Endothelial cell of umbilical vein (primary cell): ENCODE measurements at regions not wholly inside any gene's neighbourhood (a gene's known extent, or its start where the extent isn't known, plus 50 kb on each side); places are given as distances from the start of the nearest gene placed in this dataset.

ENCODE experiments used
- BruUV-seq: library from RNA; stranded (reverse); fragments of 400-500 nt; replicated peaks from 2 replicates; lab custom pipeline; 2021; lab: Mats Ljungman, UMichigan
- CTCF ChIA-PET: fragments of 300-600, 350-600 bp; sonication (Branson Sonifier 250); formaldehyde crosslinking; loops from one replicate; lab custom pipeline; 2021; ENCODE audit warnings: antibody characterized with exemption, inconsistent platforms; lab: Charles Lee
- POLR2A ChIA-PET: fragments of 300-600, 350-600 bp; sonication (Branson Sonifier 250); formaldehyde crosslinking; loops from one replicate; lab custom pipeline; 2021; ENCODE audit warnings: antibody characterized with exemption, inconsistent platforms; lab: Charles Lee
- DNase-seq: peaks from one replicate; pipeline ENCODE4 v3.0.0-alpha.2; 2011; ENCODE audit warnings: low read depth, low spot score
- FAIRE-seq: peaks from 2 replicates; lab custom pipeline; 2011; peaks lifted over from hg19 to GRCh38; lab: Jason Lieb, UNC
- H2AFZ ChIP-seq: 2 replicates; pipeline ENCODE4 v1.6.0; 2012; ENCODE audit warnings: low read depth, low read length, control low read depth, inconsistent platforms
- H3K27ac ChIP-seq: 2 replicates; pipeline ENCODE4 v1.5.1; 2011; ENCODE audit warnings: low read depth, mild to moderate bottlenecking, control low read depth, low read length, moderate library complexity; ENCODE audit not compliant: insufficient read depth
- H3K27me3 ChIP-seq, 2 experiments: 2 replicates each; pipeline versions ENCODE4 v1.6.0 to v1.6.1; 2011; ENCODE audit warnings: low read length in 2 of 2, mixed read lengths in 1 of 2; ENCODE audit not compliant: control insufficient read depth in 2 of 2, insufficient read depth in 2 of 2
- H3K36me3 ChIP-seq, 2 experiments: 2 replicates in 1 of 2; 3 replicates in 1 of 2; pipeline ENCODE4 v1.5.1; 2011; ENCODE audit warnings: low read length in 2 of 2, mild to moderate bottlenecking in 1 of 2, moderate library complexity in 1 of 2; ENCODE audit not compliant: control insufficient read depth in 2 of 2, insufficient read depth in 2 of 2; ENCODE audit errors: extremely low read depth in 1 of 2
- H3K4me1 ChIP-seq: 3 replicates; pipeline ENCODE4 v1.5.1; 2011; ENCODE audit warnings: mild to moderate bottlenecking, low read length; ENCODE audit not compliant: control insufficient read depth, insufficient read depth; ENCODE audit errors: extremely low read depth
- H3K4me2 ChIP-seq: 2 replicates; pipeline ENCODE4 v1.6.1; 2011; ENCODE audit warnings: low read length, control low read depth, mixed read lengths; ENCODE audit not compliant: insufficient read depth
- H3K4me3 ChIP-seq, 3 experiments: fragments of 200-600 bp in 1 of 3; sonication (generic), shearing (Covaris generic) in 1 of 3; replicated peaks in 1 of 3; 2 replicates each; pipeline ENCODE4 v1.5.1; 2011 to 2016; ENCODE audit warnings: control low read depth in 3 of 3, low read length in 3 of 3, mild to moderate bottlenecking in 2 of 3, inconsistent platforms in 1 of 3, low read depth in 1 of 3, moderate library complexity in 1 of 3; ENCODE audit not compliant: insufficient read depth in 1 of 3
- H3K79me2 ChIP-seq: 2 replicates; pipeline ENCODE4 v1.6.0; 2012; ENCODE audit warnings: low read length, inconsistent platforms; ENCODE audit not compliant: control insufficient read depth, insufficient read depth
- H3K9ac ChIP-seq: replicated peaks from 2 replicates; pipeline ENCODE3; 2011; ENCODE audit warnings: low read length, control low read depth; ENCODE audit not compliant: insufficient read depth; ENCODE audit errors: extremely low read depth
- H3K9me1 ChIP-seq: replicated peaks from 3 replicates; pipeline ENCODE4 v1.6.0; 2011; ENCODE audit warnings: mild to moderate bottlenecking, low read length; ENCODE audit not compliant: control insufficient read depth, insufficient read depth; ENCODE audit errors: extremely low read depth
- H3K9me3 ChIP-seq: replicated peaks from 2 replicates; pipeline ENCODE4 v1.5.1; 2012; ENCODE audit warnings: low read length, inconsistent platforms; ENCODE audit not compliant: control insufficient read depth, insufficient read depth
- H4K20me1 ChIP-seq: replicated peaks from 2 replicates; pipeline ENCODE3; 2011; ENCODE audit warnings: mild to moderate bottlenecking, low read length; ENCODE audit not compliant: control insufficient read depth, insufficient read depth; ENCODE audit errors: extremely low read depth
- EZH2 ChIP-seq: IDR thresholded peaks from 2 replicates; pipeline ENCODE4 v1.6.1; 2012; ENCODE audit warnings: borderline replicate concordance, low read depth, mild to moderate bottlenecking, moderate library complexity, low read length, inconsistent platforms; ENCODE audit not compliant: severe bottlenecking
- FOS ChIP-seq: IDR thresholded peaks from 2 replicates; pipeline ENCODE4 v1.6.1; 2011; ENCODE audit warnings: mild to moderate bottlenecking, low read length, moderate library complexity, borderline replicate concordance; ENCODE audit not compliant: insufficient read depth
- GATA2 ChIP-seq: IDR thresholded peaks from 2 replicates; pipeline ENCODE4 v1.7.0; 2011; ENCODE audit warnings: low read depth, mild to moderate bottlenecking, moderate library complexity, mixed read lengths, low read length; ENCODE audit not compliant: insufficient read length, insufficient read depth
- JUN ChIP-seq: IDR thresholded peaks from 2 replicates; pipeline ENCODE4 v1.6.1; 2011; ENCODE audit warnings: borderline replicate concordance, low read depth; ENCODE audit not compliant: insufficient read length, insufficient read depth
- MAX ChIP-seq: IDR thresholded peaks from 2 replicates; pipeline ENCODE4 v1.6.1; 2011; ENCODE audit not compliant: insufficient read depth, insufficient read length
- MYC ChIP-seq: IDR thresholded peaks from one replicate; pipeline ENCODE4 v1.6.1; 2011; ENCODE audit warnings: mild to moderate bottlenecking, low read depth, low read length
- POLR2A ChIP-seq: IDR thresholded peaks from 2 replicates; pipeline ENCODE4 v1.6.1; 2012; ENCODE audit warnings: low read depth, mild to moderate bottlenecking, control low read depth, low read length
- POLR2AphosphoS5 ChIP-seq: IDR thresholded peaks from 2 replicates; pipeline ENCODE4 v1.6.1; 2012; ENCODE audit warnings: low read depth, mild to moderate bottlenecking, control low read depth, low read length, moderate library complexity; ENCODE audit not compliant: insufficient read depth
- dilution Hi-C: fragments of 300-500 bp; cut with MboI; formaldehyde crosslinking; loops from one replicate; pipeline ENCODE4 v1.15.0; 2019; ENCODE audit warnings: low sequenced_read_pairs; ENCODE audit not compliant: extremely low pct_ligation_motif_present
- intact Hi-C: fragments of 100-400 bp; cut with micrococcal nuclease; formaldehyde crosslinking; loops from one replicate; pipeline ENCODE4 v1.10.0; 2022
- TF ChIP-seq, protein P1 (sequence below), 2 donors: IDR thresholded peaks; 1 replicate in 1 of 2; 2 replicates in 1 of 2; pipeline ENCODE4 v1.5.1; 2011; ENCODE audit warnings: low read length in 2 of 2, mild to moderate bottlenecking in 2 of 2, moderate library complexity in 2 of 2, control low read depth in 1 of 2, inconsistent platforms in 1 of 2, low read depth in 1 of 2; ENCODE audit not compliant: insufficient read depth in 1 of 2; ENCODE audit errors: extremely low read depth in 1 of 2

DNA sequence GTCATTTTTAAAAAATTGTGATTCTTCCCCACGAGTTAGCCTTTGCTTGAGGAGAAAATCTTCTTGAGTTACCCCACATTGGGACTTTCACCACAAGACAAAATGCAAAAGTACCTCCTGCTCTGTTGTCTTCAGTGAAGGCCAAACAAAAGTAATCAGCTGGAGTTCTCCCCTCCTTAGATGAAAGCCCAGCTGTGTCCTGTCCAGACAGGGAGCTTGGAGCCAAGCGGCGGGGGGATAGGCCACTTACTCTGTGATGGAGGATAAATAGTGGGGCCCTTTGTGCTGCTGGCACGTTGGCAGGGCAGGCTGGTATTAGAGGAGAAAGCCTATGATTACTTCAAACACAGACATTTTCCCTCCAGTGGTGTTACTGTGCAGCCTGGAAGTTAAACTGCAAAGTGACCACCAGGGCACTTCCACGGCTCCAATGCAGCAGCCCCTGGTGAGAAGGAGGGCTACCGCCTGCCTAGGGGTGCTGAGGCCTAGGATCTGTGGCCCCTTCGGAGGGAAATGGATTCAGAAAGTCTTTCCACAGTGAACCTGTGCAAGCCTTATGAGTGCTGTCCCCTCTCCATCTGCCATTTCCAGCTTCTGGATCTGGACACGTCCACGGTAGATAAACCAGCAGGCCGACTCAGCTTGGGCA lies 155.0 kb downstream of the TMEM167A start:
- no peak for FAIRE-seq
- Histone ChIP-seq H3K9me1 (no peaks in the 10 kb centered on the region), H3K9ac (no peak overlapping the region), H2AFZ (no peak overlapping the region), H3K36me3 (no peaks in the 10 kb centered on the region), H3K4me1 (no peaks in the 10 kb centered on the region), H3K4me2 (no peak overlapping the region), H3K79me2 (no peaks in the 10 kb centered on the region), H3K9me3 (no peaks in the 10 kb centered on the region), H3K27me3 (no peaks in the 10 kb centered on the region), H3K4me3 (no peak overlapping the region), H4K20me1 (no peaks in the 10 kb centered on the region), H3K27ac (no peak overlapping the region)
- dilution Hi-C loops: no loop called here
- no TSS peak for BruUV-seq
- intact Hi-C loops: no loop called here
- no peak for DNase-seq
- TF ChIP-seq MYC (no peak), EZH2 (no peak), POLR2AphosphoS5 (no peak), POLR2A (no peak), GATA2 (no peak), MAX (no peak), JUN (no peak), FOS (no peak)
- TF ChIP-seq, protein P1, sequence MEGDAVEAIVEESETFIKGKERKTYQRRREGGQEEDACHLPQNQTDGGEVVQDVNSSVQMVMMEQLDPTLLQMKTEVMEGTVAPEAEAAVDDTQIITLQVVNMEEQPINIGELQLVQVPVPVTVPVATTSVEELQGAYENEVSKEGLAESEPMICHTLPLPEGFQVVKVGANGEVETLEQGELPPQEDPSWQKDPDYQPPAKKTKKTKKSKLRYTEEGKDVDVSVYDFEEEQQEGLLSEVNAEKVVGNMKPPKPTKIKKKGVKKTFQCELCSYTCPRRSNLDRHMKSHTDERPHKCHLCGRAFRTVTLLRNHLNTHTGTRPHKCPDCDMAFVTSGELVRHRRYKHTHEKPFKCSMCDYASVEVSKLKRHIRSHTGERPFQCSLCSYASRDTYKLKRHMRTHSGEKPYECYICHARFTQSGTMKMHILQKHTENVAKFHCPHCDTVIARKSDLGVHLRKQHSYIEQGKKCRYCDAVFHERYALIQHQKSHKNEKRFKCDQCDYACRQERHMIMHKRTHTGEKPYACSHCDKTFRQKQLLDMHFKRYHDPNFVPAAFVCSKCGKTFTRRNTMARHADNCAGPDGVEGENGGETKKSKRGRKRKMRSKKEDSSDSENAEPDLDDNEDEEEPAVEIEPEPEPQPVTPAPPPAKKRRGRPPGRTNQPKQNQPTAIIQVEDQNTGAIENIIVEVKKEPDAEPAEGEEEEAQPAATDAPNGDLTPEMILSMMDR (IDR thresholded peaks at IDR 0.05; ENCODE audit: extremely low read depth in 1 of 2, insufficient read depth in 1 of 2, low read depth in 1 of 2, low read length in 2 of 2): no peak
- POLR2A ChIA-PET: no interaction called here
- CTCF ChIA-PET: no interaction called here
